PC-9 (cell line): ENCODE measurements at regions not wholly inside any gene's neighbourhood (a gene's known extent, or its start where the extent isn't known, plus 50 kb on each side); places are given as distances from the start of the nearest gene placed in this dataset.

Experiments
- BruUV-seq: library from RNA; stranded (reverse); fragments of 400-500 nt; replicated peaks from 2 replicates; lab custom pipeline; 2021; lab: Mats Ljungman, UMichigan
- CTCF ChIA-PET: fragments of 300-600 bp; sonication (Branson Sonifier 250); formaldehyde crosslinking; loops from one replicate; lab custom pipeline; 2022; ENCODE audit warnings: antibody characterized with exemption; lab: Charles Lee
- POLR2A ChIA-PET: fragments of 300-600 bp; sonication (Branson Sonifier 250); formaldehyde crosslinking; loops from one replicate; lab custom pipeline; 2022; ENCODE audit warnings: antibody characterized with exemption; ENCODE audit not compliant: unreplicated experiment; lab: Charles Lee
- DNase-seq, 2 experiments: peaks; one replicate each; pipeline versions ENCODE4 v3.0.0 to v3.0.0-alpha.2; 2015 to 2022; ENCODE audit warnings: mixed read lengths in 1 of 2
- H2AFZ ChIP-seq: fragments of 200-600 bp; sonication (generic); 2 replicates; pipeline ENCODE4 v1.8.1; 2017; ENCODE audit warnings: antibody characterized with exemption
- H3F3A ChIP-seq: fragments of 200-600 bp; sonication (generic); 2 replicates; pipeline ENCODE4 v1.8.1; 2017; ENCODE audit warnings: antibody characterized with exemption, mild to moderate bottlenecking, low read depth; ENCODE audit not compliant: insufficient read depth
- H3K27ac ChIP-seq: fragments of 200-600 bp; sonication (generic); 2 replicates; pipeline ENCODE4 v1.6.1; 2016; ENCODE audit warnings: mixed run types
- H3K27me3 ChIP-seq: fragments of 200-600 bp; sonication (generic); 2 replicates; pipeline ENCODE4 v1.6.1; 2016; ENCODE audit warnings: low read depth, mixed run types; ENCODE audit not compliant: insufficient read depth
- H3K36me3 ChIP-seq: fragments of 200-600 bp; sonication (generic); 2 replicates; pipeline ENCODE4 v1.6.1; 2016; ENCODE audit warnings: low read depth, mixed run types
- H3K4me1 ChIP-seq: fragments of 200-600 bp; sonication (generic); replicated peaks from 2 replicates; pipeline ENCODE4 v1.6.1; 2016; ENCODE audit warnings: mixed run types; ENCODE audit not compliant: insufficient read depth
- H3K4me2 ChIP-seq: fragments of 200-600 bp; sonication (generic); 2 replicates; pipeline ENCODE4 v1.6.1; 2017; ENCODE audit warnings: mixed run types
- H3K4me3 ChIP-seq: fragments of 200-600 bp; sonication (generic); 2 replicates; pipeline ENCODE4 v1.6.1; 2016; ENCODE audit warnings: mixed run types
- H3K79me2 ChIP-seq: fragments of 200-600 bp; sonication (generic); 2 replicates; pipeline ENCODE4 v1.6.1; 2017; ENCODE audit warnings: low read depth, mixed run types
- H3K9me2 ChIP-seq: fragments of 200-600 bp; sonication (generic); 2 replicates; pipeline ENCODE4 v1.8.1; 2017; ENCODE audit warnings: mild to moderate bottlenecking; ENCODE audit not compliant: insufficient read depth
- H3K9me3 ChIP-seq: fragments of 200-600 bp; sonication (generic); 2 replicates; pipeline ENCODE4 v1.8.1; 2016; ENCODE audit warnings: low read depth; ENCODE audit not compliant: insufficient read depth
- H4K20me1 ChIP-seq: fragments of 200-600 bp; sonication (generic); 2 replicates; pipeline ENCODE4 v1.8.1; 2017; ENCODE audit not compliant: insufficient read depth
- CTCF ChIP-seq: fragments of 200-600 bp; sonication (generic); conservative IDR thresholded peaks from 2 replicates; pipeline ENCODE4 v1.6.1; 2017; ENCODE audit warnings: mixed run types, antibody characterized with exemption, mild to moderate bottlenecking, moderate library complexity
- EZH2 ChIP-seq: fragments of 200-600 bp; sonication (generic); IDR thresholded peaks from 2 replicates; pipeline ENCODE4 v1.8.0; 2017; ENCODE audit warnings: antibody characterized with exemption, low read depth
- intact Hi-C: fragments of 100-400 bp; cut with micrococcal nuclease; formaldehyde crosslinking; loops from one replicate; pipeline ENCODE4 v1.10.0; 2022; ENCODE audit not compliant: unreplicated experiment

- intact Hi-C loops, result no loop called here
- Histone ChIP-seq H3K4me1 (no peaks in the 10 kb centered on the region), H3K4me2 (no peak overlapping the region), H3K4me3 (no peak overlapping the region), H3K79me2 (no peaks in the 10 kb centered on the region), H3K9me2 (no peaks in the 10 kb centered on the region), H3F3A (no peaks in the 10 kb centered on the region), H4K20me1 (no peaks in the 10 kb centered on the region), H3K9me3 (no peaks in the 10 kb centered on the region), H2AFZ (no peak overlapping the region), H3K36me3 (no peaks in the 10 kb centered on the region), H3K27me3 (no peaks in the 10 kb centered on the region), H3K27ac (no peak overlapping the region)
- no TSS peak for BruUV-seq
- CTCF ChIA-PET, result no interaction called here
- TF ChIP-seq EZH2 (no peak), CTCF (no peak)
- DNase-seq, result no peak
- POLR2A ChIA-PET, result no interaction called here
Observed at GRCh38 chr1:244957122-244957521, 92.8 kb upstream of the HNRNPU start.

GRCh38 chr1:244955661-244956060 is 91.3 kb upstream of the HNRNPU start:
- Histone ChIP-seq H3K4me1 (no peaks in the 10 kb centered on the region), H3K79me2 (no peaks in the 10 kb centered on the region), H3K9me2 (no peaks in the 10 kb centered on the region), H2AFZ (no peak overlapping the region), H4K20me1 (no peaks in the 10 kb centered on the region), H3K4me2 (no peak overlapping the region), H3K27ac (no peak overlapping the region), H3K4me3 (no peak overlapping the region), H3K27me3 (no peaks in the 10 kb centered on the region), H3K36me3 (no peaks in the 10 kb centered on the region), H3K9me3 (no peaks in the 10 kb centered on the region), H3F3A (no peaks in the 10 kb centered on the region)
- no peak for DNase-seq
- ChIA-PET POLR2A (no interaction called here), CTCF (interaction anchor here (0.6 kb wide), 1 partner anchor 129 kb away, joined by 4 read pairs; no protein-coding TSS in a partner anchor)
- no peak for TF ChIP-seq EZH2
- intact Hi-C loops, result no loop called here
- BruUV-seq, result no TSS peak

- no peaks in the 10 kb centered on the region for H3K27me3 ChIP-seq
- no peak overlapping the region for H2AFZ ChIP-seq
- H3K9me3 ChIP-seq, result no peaks in the 10 kb centered on the region
- ChIA-PET CTCF (no interaction called here), POLR2A (no interaction called here)
- H3K27ac ChIP-seq, result no peak overlapping the region
- no peak for DNase-seq
- H3K4me1 ChIP-seq, result no peaks in the 10 kb centered on the region
- H3K4me2 ChIP-seq, result no peak overlapping the region
- no peaks in the 10 kb centered on the region for H3K9me2 ChIP-seq
- H3K36me3 ChIP-seq, result no peaks in the 10 kb centered on the region
- TF ChIP-seq EZH2 (no peak), CTCF (no peak)
- no peaks in the 10 kb centered on the region for H4K20me1 ChIP-seq
- no peak overlapping the region for H3K4me3 ChIP-seq
- intact Hi-C loops, result no loop called here
- BruUV-seq, result no TSS peak
- no peaks in the 10 kb centered on the region for H3F3A ChIP-seq
- no peaks in the 10 kb centered on the region for H3K79me2 ChIP-seq
Observed at GRCh38 chr1:244954359-244954758, 90.0 kb upstream of the HNRNPU start.

DNA sequence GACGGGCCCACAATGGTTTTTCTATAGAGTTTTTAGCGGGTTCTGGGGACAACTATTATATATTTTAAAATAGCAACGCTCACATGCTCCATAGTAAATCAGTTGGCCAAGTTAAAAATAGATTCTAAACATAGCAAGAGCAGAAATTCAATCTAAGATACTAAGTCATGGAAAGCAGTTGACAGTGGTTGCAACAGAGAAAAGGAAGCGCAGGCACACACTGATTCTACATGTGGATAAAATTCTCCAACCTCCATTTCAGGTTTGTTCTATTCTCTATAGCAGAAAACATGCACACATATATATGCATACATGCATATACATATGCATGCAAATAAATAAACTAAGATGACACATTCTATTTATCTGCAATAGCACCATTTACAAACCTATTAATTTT is 89.6 kb upstream of the HNRNPU start:
- Histone ChIP-seq H3K79me2 (no peaks in the 10 kb centered on the region), H3K4me2 (no peak overlapping the region), H3K27me3 (no peaks in the 10 kb centered on the region), H3K27ac (no peak overlapping the region), H3K4me3 (no peak overlapping the region), H3K36me3 (no peaks in the 10 kb centered on the region), H4K20me1 (no peaks in the 10 kb centered on the region), H2AFZ (no peak overlapping the region), H3K9me2 (no peaks in the 10 kb centered on the region), H3F3A (no peaks in the 10 kb centered on the region), H3K9me3 (no peaks in the 10 kb centered on the region), H3K4me1 (no peaks in the 10 kb centered on the region)
- CTCF ChIA-PET, result no interaction called here
- intact Hi-C loops, result no loop called here
- no peak for TF ChIP-seq CTCF
- no peak for TF ChIP-seq EZH2
- no peak for DNase-seq
- BruUV-seq, result no TSS peak
- POLR2A ChIA-PET, result no interaction called here
